Fibroblast of lung (primary cell): ENCODE measurements at regions not wholly inside any gene's neighbourhood (a gene's known extent, or its start where the extent isn't known, plus 50 kb on each side); places are given as distances from the start of the nearest gene placed in this dataset.

ENCODE experiments used
- DNase-seq, 2 donors: peaks; one replicate each; pipeline versions ENCODE4 v3.0.0 to v3.0.0-alpha.2; 2010; ENCODE audit warnings: low read depth in 2 of 2
- H2AFZ ChIP-seq: 2 replicates; pipeline ENCODE4 v1.5.1; 2012; ENCODE audit warnings: low read length, control low read depth, inconsistent platforms
- H3K27ac ChIP-seq: 2 replicates; pipeline ENCODE4 v1.5.1; 2011; ENCODE audit warnings: low read length, control low read depth; ENCODE audit not compliant: insufficient read depth
- H3K27me3 ChIP-seq: 2 replicates; pipeline ENCODE4 v1.5.1; 2011; ENCODE audit warnings: mild to moderate bottlenecking, low read length; ENCODE audit not compliant: control insufficient read depth, insufficient read depth
- H3K36me3 ChIP-seq: 2 replicates; pipeline ENCODE4 v1.5.1; 2011; ENCODE audit warnings: low read length; ENCODE audit not compliant: control insufficient read depth, insufficient read depth
- H3K4me1 ChIP-seq: 2 replicates; pipeline ENCODE4 v1.5.1; 2011; ENCODE audit warnings: low read length; ENCODE audit not compliant: control insufficient read depth, insufficient read depth; ENCODE audit errors: extremely low read depth
- H3K4me2 ChIP-seq: 2 replicates; pipeline ENCODE4 v1.5.1; 2011; ENCODE audit warnings: low read length, control low read depth; ENCODE audit not compliant: insufficient read depth; ENCODE audit errors: extremely low read depth
- H3K4me3 ChIP-seq, 4 experiments: fragments of 200-600 bp in 1 of 4; sonication (generic) in 1 of 4; replicated peaks in 1 of 4; 2 replicates each; pipeline ENCODE4 v1.5.1; 2011 to 2016; ENCODE audit warnings: low read length in 4 of 4, low read depth in 3 of 4, mild to moderate bottlenecking in 3 of 4, control low read depth in 2 of 4, inconsistent platforms in 1 of 4, mixed read lengths in 1 of 4; ENCODE audit not compliant: insufficient read depth in 1 of 4; ENCODE audit errors: control extremely low read depth in 1 of 4
- H3K79me2 ChIP-seq: 2 replicates; pipeline ENCODE4 v1.5.1; 2012; ENCODE audit warnings: mild to moderate bottlenecking, low read length, inconsistent platforms; ENCODE audit not compliant: control insufficient read depth, insufficient read depth
- H3K9ac ChIP-seq: 2 replicates; pipeline ENCODE4 v1.5.1; 2011; ENCODE audit warnings: mild to moderate bottlenecking, low read length, control low read depth; ENCODE audit not compliant: insufficient read depth
- H3K9me3 ChIP-seq: 2 replicates; pipeline ENCODE4 v1.5.1; 2012; ENCODE audit warnings: low read depth, low read length; ENCODE audit not compliant: control insufficient read depth, insufficient read depth
- H4K20me1 ChIP-seq: 2 replicates; pipeline ENCODE4 v1.5.1; 2011; ENCODE audit warnings: low read length; ENCODE audit not compliant: control insufficient read depth, insufficient read depth; ENCODE audit errors: extremely low read depth
- CTCF ChIP-seq, 2 donors: IDR thresholded peaks in 1 of 2; conservative IDR thresholded peaks in 1 of 2; 1 replicate in 1 of 2; 2 replicates in 1 of 2; pipeline ENCODE4 v1.5.1; 2011 to 2012; ENCODE audit warnings: low read length in 2 of 2, control low read depth in 1 of 2, inconsistent platforms in 1 of 2, low read depth in 1 of 2, mild to moderate bottlenecking in 1 of 2
- EZH2 ChIP-seq: IDR thresholded peaks from 2 replicates; pipeline ENCODE4 v1.5.1; 2012; ENCODE audit warnings: low read length, control low read depth, mild to moderate bottlenecking; ENCODE audit errors: missing control alignments

GRCh38 chr5:6909901-6910300, 196.7 kb downstream of the TENT4A start:
- H3K36me3 ChIP-seq: no peaks in the 10 kb centered on the region

GRCh38 chr5:6910950-6911349, 197.7 kb downstream of the TENT4A start:
- Histone ChIP-seq H2AFZ (no peak overlapping the region), H3K27ac (no peak overlapping the region), H4K20me1 (no peaks in the 10 kb centered on the region), H3K27me3 (no peaks in the 10 kb centered on the region), H3K9ac (no peak overlapping the region), H3K4me3 (no peak overlapping the region), H3K4me2 (no peak overlapping the region), H3K4me1 (no peaks in the 10 kb centered on the region), H3K9me3 (no peaks in the 10 kb centered on the region), H3K79me2 (no peaks in the 10 kb centered on the region), H3K36me3 (no peaks in the 10 kb centered on the region)
- DNase-seq: no peak
- TF ChIP-seq EZH2: no peak
- no peak for TF ChIP-seq CTCF (conservative IDR thresholded peaks at IDR 0.05 in 1 of 2, IDR thresholded peaks at IDR 0.05 in 1 of 2; ENCODE audit: low read depth in 1 of 2, low read length in 2 of 2)

More at GRCh38 chr5:6909901-6910300, 196.7 kb downstream of the TENT4A start:
- DNase-seq: no peak
- TF ChIP-seq CTCF (conservative IDR thresholded peaks at IDR 0.05 in 1 of 2, IDR thresholded peaks at IDR 0.05 in 1 of 2; ENCODE audit: low read depth in 1 of 2, low read length in 2 of 2): no peak
- TF ChIP-seq EZH2: no peak
- Histone ChIP-seq H3K9ac (no peak overlapping the region), H3K9me3 (no peaks in the 10 kb centered on the region), H3K4me1 (no peaks in the 10 kb centered on the region), H3K4me3 (no peak overlapping the region), H2AFZ (no peak overlapping the region), H3K27me3 (no peaks in the 10 kb centered on the region), H3K4me2 (no peak overlapping the region), H4K20me1 (no peaks in the 10 kb centered on the region), H3K79me2 (no peaks in the 10 kb centered on the region), H3K27ac (no peak overlapping the region)

DNA sequence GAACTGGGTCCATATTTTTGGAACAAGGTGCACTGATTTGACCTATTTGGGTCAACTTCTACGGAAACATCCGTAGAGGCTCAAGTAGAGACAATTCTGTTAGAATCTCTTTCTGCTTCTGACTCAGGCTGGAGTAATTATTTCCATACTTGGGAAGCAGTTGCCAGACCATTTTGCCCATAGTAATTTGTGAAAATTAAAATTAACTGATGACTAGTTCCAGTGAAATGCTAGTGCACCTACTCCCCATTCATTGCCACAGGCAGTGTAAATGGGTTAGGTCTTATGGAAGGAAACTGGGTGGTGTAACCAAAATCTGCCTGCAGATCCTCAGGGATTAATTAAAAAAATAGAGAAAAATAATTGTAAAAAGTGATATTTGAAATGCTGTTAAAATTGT, 201.1 kb downstream of the TENT4A start:
- no peaks in the 10 kb centered on the region for H4K20me1 ChIP-seq
- H3K9ac ChIP-seq: no peak overlapping the region
- no peak overlapping the region for H3K4me3 ChIP-seq
- TF ChIP-seq CTCF (conservative IDR thresholded peaks at IDR 0.05 in 1 of 2, IDR thresholded peaks at IDR 0.05 in 1 of 2; ENCODE audit: low read depth in 1 of 2, low read length in 2 of 2): no peak
- no peak for TF ChIP-seq EZH2
- no peak overlapping the region for H3K27ac ChIP-seq
- H3K79me2 ChIP-seq: no peaks in the 10 kb centered on the region
- no peak for DNase-seq
- H3K4me2 ChIP-seq: no peak overlapping the region
- H3K9me3 ChIP-seq: no peaks in the 10 kb centered on the region
- no peak overlapping the region for H2AFZ ChIP-seq
- H3K36me3 ChIP-seq: no peaks in the 10 kb centered on the region
- H3K27me3 ChIP-seq: no peaks in the 10 kb centered on the region
- H3K4me1 ChIP-seq: no peaks in the 10 kb centered on the region
